ENCODE measurements at regions not wholly inside any gene's neighbourhood (a gene's known extent, or its start where the extent isn't known, plus 50 kb on each side); places are given as distances from the start of the nearest gene placed in this dataset.

- DNase-seq: no peak
Observed at GRCh38 chr1:55724551-55725325, 509.6 kb upstream of the USP24 start.

GRCh38 chr1:55723001-55723400 lies 507.8 kb upstream of the USP24 start:
- DNase-seq: no peak

- DNase-seq: no peak
Observed at GRCh38 chr1:55720261-55720660, 505.1 kb upstream of the USP24 start.

GRCh38 chr1:55718758-55719671 lies 503.9 kb upstream of the USP24 start:
- no peak for DNase-seq

GRCh38 chr1:55717111-55717510 lies 501.9 kb upstream of the USP24 start:
- DNase-seq: no peak

- no peak for DNase-seq
Observed at GRCh38 chr1:55716610-55717009, 501.4 kb upstream of the USP24 start.

GRCh38 chr1:55716151-55716550 lies 501.0 kb upstream of the USP24 start:
- no peak for DNase-seq

- DNase-seq: no peak
Observed at GRCh38 chr1:55714230-55714629, 499.1 kb upstream of the USP24 start.

GRCh38 chr1:55713516-55713915 lies 498.4 kb upstream of the USP24 start:
- no peak for DNase-seq

GRCh38 chr1:55712148-55712547 lies 497.0 kb upstream of the USP24 start:
- no peak for DNase-seq

GRCh38 chr1:55708781-55709180 lies 493.6 kb upstream of the USP24 start:
- no peak for DNase-seq

- DNase-seq: no peak
Observed at GRCh38 chr1:55707846-55708245, 492.7 kb upstream of the USP24 start.

- no peak for DNase-seq
Observed at GRCh38 chr1:55707196-55707595, 492.0 kb upstream of the USP24 start.

- no peak for DNase-seq
Observed at GRCh38 chr1:55706397-55706796, 491.2 kb upstream of the USP24 start.

GRCh38 chr1:55703726-55704363 lies 488.7 kb upstream of the USP24 start:
- DNase-seq: no peak

- peak; percentile 32 for DNase-seq
Observed at GRCh38 chr1:55702064-55702463, 486.9 kb upstream of the USP24 start.

- no peak for DNase-seq
Observed at GRCh38 chr1:55700359-55701130, 485.4 kb upstream of the USP24 start.

- peak; percentile 80 for DNase-seq
Observed at GRCh38 chr1:55699228-55699627, 484.1 kb upstream of the USP24 start.

- DNase-seq: no peak
Observed at GRCh38 chr1:55697997-55698535, 482.9 kb upstream of the USP24 start.

GRCh38 chr1:55696891-55697290 lies 481.7 kb upstream of the USP24 start:
- no peak for DNase-seq

- DNase-seq: no peak
Observed at GRCh38 chr1:55696181-55696754, 481.1 kb upstream of the USP24 start.

- no peak for DNase-seq
Observed at GRCh38 chr1:55695552-55695951, 480.4 kb upstream of the USP24 start.

Data from NCI-H748 treated with DMSO at 0.1 percent for 48 hours (cell line).